ENCODE measurements at regions not wholly inside any gene's neighbourhood (a gene's known extent, or its start where the extent isn't known, plus 50 kb on each side); places are given as distances from the start of the nearest gene placed in this dataset.

GRCh38 chr7:54908760-54909438 is 109.9 kb upstream of the EGFR start:
- Histone ChIP-seq H3K27me3 (ENCODE audit: control insufficient read depth in 3 of 3, insufficient read depth in 3 of 3, low read length in 3 of 3) (peaks cover 0 to 4% (median 2%) of the 10 kb centered on the region in 3 donors), H3K4me3 (ENCODE audit: low read depth in 1 of 3, low read length in 3 of 3) (no peak overlapping the region), H3K36me3 (ENCODE audit: control insufficient read depth in 3 of 3, insufficient read depth in 2 of 3, low read depth in 1 of 3, low read length in 3 of 3) (no peaks in the 10 kb centered on the region), H3K9me3 (ENCODE audit: control insufficient read depth in 2 of 2, insufficient read depth in 1 of 2, low read depth in 1 of 2, low read length in 1 of 2) (peaks cover 0 to 8% of the 10 kb centered on the region in 2 donors), H3K4me1 (ENCODE audit: control insufficient read depth in 3 of 3, insufficient read depth in 2 of 3, low read depth in 1 of 3, low read length in 2 of 3) (no peaks in the 10 kb centered on the region), H3K27ac (ENCODE audit: low read depth in 1 of 3, low read length in 2 of 3) (no peak overlapping the region)
- peak; percentile 73 for FAIRE-seq
- WGBS, 3 donors: 61 to 76% (median 76%) methylated on average over 2 of the region's 2 CpGs
- DNase-seq: no peak

- DNase-seq: no peak
- Histone ChIP-seq H3K36me3 (ENCODE audit: control insufficient read depth in 3 of 3, insufficient read depth in 2 of 3, low read depth in 1 of 3, low read length in 3 of 3) (no peaks in the 10 kb centered on the region), H3K27ac (ENCODE audit: low read depth in 1 of 3, low read length in 2 of 3) (no peak overlapping the region), H3K9me3 (ENCODE audit: control insufficient read depth in 2 of 2, insufficient read depth in 1 of 2, low read depth in 1 of 2, low read length in 1 of 2) (peaks cover 0 to 2% of the 10 kb centered on the region in 2 donors), H3K27me3 (ENCODE audit: control insufficient read depth in 3 of 3, insufficient read depth in 3 of 3, low read length in 3 of 3) (no peaks in the 10 kb centered on the region), H3K4me1 (ENCODE audit: control insufficient read depth in 3 of 3, insufficient read depth in 2 of 3, low read depth in 1 of 3, low read length in 2 of 3) (no peaks in the 10 kb centered on the region), H3K4me3 (ENCODE audit: low read depth in 1 of 3, low read length in 3 of 3) (no peak overlapping the region)
- no peak for FAIRE-seq
- 82 to 87% (median 82%) methylated on average over 8 of the region's 8 CpGs for WGBS, 3 donors
Measured at GRCh38 chr7:54915870-54916598, 102.8 kb upstream of the EGFR start.

- Histone ChIP-seq H3K4me1 (ENCODE audit: control insufficient read depth in 3 of 3, insufficient read depth in 2 of 3, low read depth in 1 of 3, low read length in 2 of 3) (no peaks in the 10 kb centered on the region), H3K4me3 (ENCODE audit: low read depth in 1 of 3, low read length in 3 of 3) (no peak overlapping the region), H3K27me3 (ENCODE audit: control insufficient read depth in 3 of 3, insufficient read depth in 3 of 3, low read length in 3 of 3) (no peaks in the 10 kb centered on the region), H3K27ac (ENCODE audit: low read depth in 1 of 3, low read length in 2 of 3) (no peak overlapping the region), H3K36me3 (ENCODE audit: control insufficient read depth in 3 of 3, insufficient read depth in 2 of 3, low read depth in 1 of 3, low read length in 3 of 3) (no peaks in the 10 kb centered on the region), H3K9me3 (ENCODE audit: control insufficient read depth in 2 of 2, insufficient read depth in 1 of 2, low read depth in 1 of 2, low read length in 1 of 2) (peaks cover 0 to 2% of the 10 kb centered on the region in 2 donors)
- peak; percentile 36 to 48 for DNase-seq
- FAIRE-seq: no peak
- WGBS, 3 donors: 72 to 83% (median 80%) methylated on average over 5 of the region's 5 CpGs
Measured at GRCh38 chr7:54917613-54918391, 101.0 kb upstream of the EGFR start.

GRCh38 chr7:54921116-54921515 is 97.7 kb upstream of the EGFR start:
- no peak overlapping the region for H3K4me3 ChIP-seq (ENCODE audit: low read depth in 1 of 3, low read length in 3 of 3)
- FAIRE-seq (no peak), DNase-seq (no peak)
- no peaks in the 10 kb centered on the region for H3K4me1 ChIP-seq (ENCODE audit: control insufficient read depth in 3 of 3, insufficient read depth in 2 of 3, low read depth in 1 of 3, low read length in 2 of 3)
- WGBS, 3 donors: 65 to 81% (median 75%) methylated on average over 3 of the region's 3 CpGs
- no peaks in the 10 kb centered on the region for H3K9me3 ChIP-seq (ENCODE audit: control insufficient read depth in 2 of 2, insufficient read depth in 1 of 2, low read depth in 1 of 2, low read length in 1 of 2)
- no peak overlapping the region for H3K27ac ChIP-seq (ENCODE audit: low read depth in 1 of 3, low read length in 2 of 3)
- H3K36me3 ChIP-seq (ENCODE audit: control insufficient read depth in 3 of 3, insufficient read depth in 2 of 3, low read depth in 1 of 3, low read length in 3 of 3): no peaks in the 10 kb centered on the region
- H3K27me3 ChIP-seq (ENCODE audit: control insufficient read depth in 3 of 3, insufficient read depth in 3 of 3, low read length in 3 of 3): no peaks in the 10 kb centered on the region

GRCh38 chr7:54931532-54931931 is 87.3 kb upstream of the EGFR start:
- no peak overlapping the region for H3K27ac ChIP-seq (ENCODE audit: low read depth in 1 of 3, low read length in 2 of 3)
- H3K4me3 ChIP-seq (ENCODE audit: low read depth in 1 of 3, low read length in 3 of 3): no peak overlapping the region
- WGBS, 3 donors: 89 to 97% (median 89%) methylated on average over 1 of the region's 1 CpG
- no peaks in the 10 kb centered on the region for H3K27me3 ChIP-seq (ENCODE audit: control insufficient read depth in 3 of 3, insufficient read depth in 3 of 3, low read length in 3 of 3)
- peaks cover 0 to 8% (median 3%) of the 10 kb centered on the region in 3 donors for H3K4me1 ChIP-seq (ENCODE audit: control insufficient read depth in 3 of 3, insufficient read depth in 2 of 3, low read depth in 1 of 3, low read length in 2 of 3)
- FAIRE-seq (no peak), DNase-seq (no peak)
- no peaks in the 10 kb centered on the region for H3K9me3 ChIP-seq (ENCODE audit: control insufficient read depth in 2 of 2, insufficient read depth in 1 of 2, low read depth in 1 of 2, low read length in 1 of 2)
- no peaks in the 10 kb centered on the region for H3K36me3 ChIP-seq (ENCODE audit: control insufficient read depth in 3 of 3, insufficient read depth in 2 of 3, low read depth in 1 of 3, low read length in 3 of 3)

- peak overlapping the region in 1 of 3 donors; percentile 32 for H3K27ac ChIP-seq (ENCODE audit: low read depth in 1 of 3, low read length in 2 of 3)
- no peak for FAIRE-seq
- H3K9me3 ChIP-seq (ENCODE audit: control insufficient read depth in 2 of 2, insufficient read depth in 1 of 2, low read depth in 1 of 2, low read length in 1 of 2): no peaks in the 10 kb centered on the region
Measured at GRCh38 chr7:54932818-54933543, 85.8 kb upstream of the EGFR start.

GRCh38 chr7:54933643-54934042 is 85.2 kb upstream of the EGFR start:
- FAIRE-seq: no peak
- no peaks in the 10 kb centered on the region for H3K27me3 ChIP-seq (ENCODE audit: control insufficient read depth in 3 of 3, insufficient read depth in 3 of 3, low read length in 3 of 3)
- no peaks in the 10 kb centered on the region for H3K36me3 ChIP-seq (ENCODE audit: control insufficient read depth in 3 of 3, insufficient read depth in 2 of 3, low read depth in 1 of 3, low read length in 3 of 3)
- H3K27ac ChIP-seq (ENCODE audit: low read depth in 1 of 3, low read length in 2 of 3): peak overlapping the region in 1 of 3 donors; percentile 32
- WGBS, 3 donors: 11 to 37% (median 17%) methylated on average over 4 of the region's 4 CpGs
- DNase-seq: no peak
- peaks cover 0 to 8% (median 3%) of the 10 kb centered on the region in 3 donors for H3K4me1 ChIP-seq (ENCODE audit: control insufficient read depth in 3 of 3, insufficient read depth in 2 of 3, low read depth in 1 of 3, low read length in 2 of 3)
- H3K9me3 ChIP-seq (ENCODE audit: control insufficient read depth in 2 of 2, insufficient read depth in 1 of 2, low read depth in 1 of 2, low read length in 1 of 2): no peaks in the 10 kb centered on the region
- peak overlapping the region in 2 of 3 donors; percentile 40 to 52 for H3K4me3 ChIP-seq (ENCODE audit: low read depth in 1 of 3, low read length in 3 of 3)

More at GRCh38 chr7:54932818-54933543, 85.8 kb upstream of the EGFR start:
- Histone ChIP-seq H3K27me3 (ENCODE audit: control insufficient read depth in 3 of 3, insufficient read depth in 3 of 3, low read length in 3 of 3) (no peaks in the 10 kb centered on the region), H3K36me3 (ENCODE audit: control insufficient read depth in 3 of 3, insufficient read depth in 2 of 3, low read depth in 1 of 3, low read length in 3 of 3) (no peaks in the 10 kb centered on the region), H3K4me1 (ENCODE audit: control insufficient read depth in 3 of 3, insufficient read depth in 2 of 3, low read depth in 1 of 3, low read length in 2 of 3) (peaks cover 0 to 8% (median 3%) of the 10 kb centered on the region in 3 donors), H3K4me3 (ENCODE audit: low read depth in 1 of 3, low read length in 3 of 3) (peak overlapping the region; percentile 40 to 59 (median 52))
- peak; percentile 53 to 81 for DNase-seq
- WGBS, 3 donors: 3 to 8% (median 7%) methylated on average over 25 to 34 of the region's 34 CpGs

- Histone ChIP-seq H3K4me3 (ENCODE audit: low read depth in 1 of 3, low read length in 3 of 3) (no peak overlapping the region), H3K27ac (ENCODE audit: low read depth in 1 of 3, low read length in 2 of 3) (no peak overlapping the region), H3K27me3 (ENCODE audit: control insufficient read depth in 3 of 3, insufficient read depth in 3 of 3, low read length in 3 of 3) (no peaks in the 10 kb centered on the region), H3K9me3 (ENCODE audit: control insufficient read depth in 2 of 2, insufficient read depth in 1 of 2, low read depth in 1 of 2, low read length in 1 of 2) (no peaks in the 10 kb centered on the region), H3K36me3 (ENCODE audit: control insufficient read depth in 3 of 3, insufficient read depth in 2 of 3, low read depth in 1 of 3, low read length in 3 of 3) (no peaks in the 10 kb centered on the region), H3K4me1 (ENCODE audit: control insufficient read depth in 3 of 3, insufficient read depth in 2 of 3, low read depth in 1 of 3, low read length in 2 of 3) (no peaks in the 10 kb centered on the region)
- DNase-seq (no peak), FAIRE-seq (no peak)
- WGBS, 3 donors: 88 to 89% (median 89%) methylated on average over 3 of the region's 3 CpGs
Measured at GRCh38 chr7:54940748-54941147, 78.1 kb upstream of the EGFR start.
